GM18499 (cell line): ENCODE measurements at regions not wholly inside any gene's neighbourhood (a gene's known extent, or its start where the extent isn't known, plus 50 kb on each side); places are given as distances from the start of the nearest gene placed in this dataset.

ENCODE experiments used
- ATAC-seq: cut with Tn5 transposase; IDR thresholded peaks from one replicate; pipeline ENCODE4 v1.9.1; 2021; ENCODE audit warnings: moderate number of reproducible peaks; ENCODE audit not compliant: insufficient read depth, unreplicated experiment

- no peak for ATAC-seq
Measured at GRCh38 chr6:56692523-56693245, 50.0 kb upstream of the DST start.
